ENCODE measurements at regions not wholly inside any gene's neighbourhood (a gene's known extent, or its start where the extent isn't known, plus 50 kb on each side); places are given as distances from the start of the nearest gene placed in this dataset.
"Not testable (repeated sequence)": the region's sequence is repeated elsewhere in the genome, so short reads cannot be mapped to it uniquely, and the experiment has no call there.

DNA sequence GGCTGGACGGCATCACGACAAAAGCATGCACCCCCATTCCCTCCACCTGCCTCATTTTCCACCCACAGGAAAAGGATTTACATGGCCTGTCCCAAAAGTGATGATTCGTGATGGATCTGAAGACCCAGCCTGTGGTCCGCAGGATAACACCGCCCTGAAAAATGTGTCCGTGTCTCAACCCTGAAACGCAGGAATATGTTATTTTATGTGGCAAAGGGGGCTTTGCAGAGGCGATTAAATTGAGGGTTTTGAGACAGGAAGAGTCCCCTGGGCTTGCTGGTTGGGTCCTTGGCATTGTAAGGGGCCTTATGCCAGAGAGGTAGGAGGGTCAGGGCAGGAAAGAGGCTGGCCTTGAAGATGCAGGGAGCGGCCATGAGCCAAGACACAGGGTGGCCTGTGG is 80.2 kb upstream of the PPP2R2D start:
- intact Hi-C loops (cut with DNase I) = loop anchor here in 1 of 10 donors (5.0 kb wide), 1 partner anchor 972 kb away; no protein-coding TSS in a partner anchor
- ATAC-seq = no peak
- no peak for DNase-seq

DNA sequence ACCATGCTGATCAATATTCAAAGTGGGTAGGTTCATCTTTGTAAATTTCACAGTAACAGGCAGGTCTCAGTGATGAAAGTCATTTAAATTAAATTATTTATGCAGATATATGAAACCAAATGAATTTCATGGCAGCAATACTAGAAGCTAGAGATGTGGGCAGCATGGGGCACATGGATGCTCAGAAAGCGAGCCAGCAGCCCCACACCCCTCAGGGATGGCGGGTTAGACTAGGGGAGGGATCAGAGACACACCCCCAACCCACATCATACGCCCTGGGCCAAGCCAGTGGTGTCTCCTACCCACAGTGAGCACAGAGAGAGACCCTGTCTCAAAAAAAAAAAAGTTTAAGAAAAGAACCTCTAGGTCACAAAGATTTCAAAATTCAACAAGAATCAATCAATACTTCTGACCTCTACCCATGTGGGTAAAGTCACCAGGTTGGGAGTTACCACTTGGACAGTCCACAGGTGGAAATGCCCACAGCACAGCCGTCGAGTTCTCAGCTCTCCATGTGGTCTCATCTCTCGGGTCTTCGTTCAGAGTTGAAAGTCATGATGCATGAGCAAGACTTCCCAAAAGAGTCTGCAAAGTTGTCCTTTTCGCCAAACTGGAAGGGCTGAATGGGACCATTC is 79.3 kb upstream of the PPP2R2D start:
- TF ChIP-seq, protein P1, sequence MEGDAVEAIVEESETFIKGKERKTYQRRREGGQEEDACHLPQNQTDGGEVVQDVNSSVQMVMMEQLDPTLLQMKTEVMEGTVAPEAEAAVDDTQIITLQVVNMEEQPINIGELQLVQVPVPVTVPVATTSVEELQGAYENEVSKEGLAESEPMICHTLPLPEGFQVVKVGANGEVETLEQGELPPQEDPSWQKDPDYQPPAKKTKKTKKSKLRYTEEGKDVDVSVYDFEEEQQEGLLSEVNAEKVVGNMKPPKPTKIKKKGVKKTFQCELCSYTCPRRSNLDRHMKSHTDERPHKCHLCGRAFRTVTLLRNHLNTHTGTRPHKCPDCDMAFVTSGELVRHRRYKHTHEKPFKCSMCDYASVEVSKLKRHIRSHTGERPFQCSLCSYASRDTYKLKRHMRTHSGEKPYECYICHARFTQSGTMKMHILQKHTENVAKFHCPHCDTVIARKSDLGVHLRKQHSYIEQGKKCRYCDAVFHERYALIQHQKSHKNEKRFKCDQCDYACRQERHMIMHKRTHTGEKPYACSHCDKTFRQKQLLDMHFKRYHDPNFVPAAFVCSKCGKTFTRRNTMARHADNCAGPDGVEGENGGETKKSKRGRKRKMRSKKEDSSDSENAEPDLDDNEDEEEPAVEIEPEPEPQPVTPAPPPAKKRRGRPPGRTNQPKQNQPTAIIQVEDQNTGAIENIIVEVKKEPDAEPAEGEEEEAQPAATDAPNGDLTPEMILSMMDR (IDR thresholded peaks at IDR 0.05) = no peak
- ATAC-seq (no peak), DNase-seq (no peak)
- no peak overlapping the region for H3K4me3 ChIP-seq
- WGBS, 2 donors = 83 to 88% methylated on average over 8 of the region's 8 CpGs
- no peak overlapping the region for H3K27ac ChIP-seq
- H3K36me3 ChIP-seq = no peaks in the 10 kb centered on the region
- H3K27me3 ChIP-seq = peaks cover 0 to 76% (median 42%) of the 10 kb centered on the region in 7 donors
- H3K4me1 ChIP-seq = no peaks in the 10 kb centered on the region
- intact Hi-C loops (cut with DNase I) = loop anchor here in 1 of 10 donors (5.0 kb wide), 1 partner anchor 971 kb away; no protein-coding TSS in a partner anchor
- H3K9me3 ChIP-seq = no peaks in the 10 kb centered on the region

More for the DNA sequence above, 80.2 kb upstream of the PPP2R2D start:
- no peak overlapping the region for H3K27ac ChIP-seq
- TF ChIP-seq, protein P1 (IDR thresholded peaks at IDR 0.05) = no peak
- H3K36me3 ChIP-seq = no peaks in the 10 kb centered on the region
- peaks cover 0 to 77% (median 48%) of the 10 kb centered on the region in 7 donors for H3K27me3 ChIP-seq
- WGBS, 2 donors = 84 to 85% methylated on average over 9 of the region's 9 CpGs
- H3K4me1 ChIP-seq = no peaks in the 10 kb centered on the region
- no peaks in the 10 kb centered on the region for H3K9me3 ChIP-seq
- H3K4me3 ChIP-seq = no peak overlapping the region

DNA sequence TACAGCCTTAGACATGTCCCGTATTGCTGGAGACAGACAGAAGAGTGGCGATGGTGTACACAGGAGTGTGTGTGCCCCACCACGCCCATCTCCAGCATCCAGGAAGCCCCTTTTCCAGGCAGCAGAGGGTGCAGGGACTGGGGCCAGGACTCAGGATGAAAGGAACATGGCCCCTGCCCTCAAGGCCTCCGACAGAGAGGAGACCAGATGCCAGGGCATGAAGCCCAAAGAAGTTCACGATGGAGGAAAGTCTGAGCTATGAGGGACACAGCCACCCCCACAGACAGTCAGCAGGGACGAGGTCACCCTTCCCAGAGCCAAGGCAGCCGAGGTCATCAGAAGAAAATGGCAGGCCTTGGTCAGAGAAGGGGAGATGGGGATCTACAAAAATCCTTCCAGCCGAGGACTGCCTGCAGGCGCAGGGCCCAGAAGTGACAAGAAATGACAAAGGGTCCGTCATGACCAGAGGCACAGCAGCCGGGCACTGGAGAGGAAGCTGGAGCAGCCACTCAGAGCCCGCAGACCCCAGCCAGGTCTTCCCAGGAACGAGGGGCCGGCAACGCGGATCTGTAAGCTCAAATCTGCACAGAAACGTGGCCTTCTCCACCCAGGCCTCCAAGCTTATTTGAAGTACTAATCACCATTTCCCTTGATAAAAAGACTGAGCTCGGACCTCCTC is 78.7 kb upstream of the PPP2R2D start:
- intact Hi-C loops (cut with DNase I) = loop anchor here in 1 of 10 donors (5.0 kb wide), 1 partner anchor 970 kb away; no protein-coding TSS in a partner anchor
- Histone ChIP-seq H3K4me1 (no peaks in the 10 kb centered on the region), H3K36me3 (no peaks in the 10 kb centered on the region), H3K27me3 (peaks cover 0 to 72% (median 35%) of the 10 kb centered on the region in 7 donors), H3K4me3 (no peak overlapping the region), H3K9me3 (peaks cover 0 to 1% (median 0%) of the 10 kb centered on the region in 11 donors), H3K27ac (no peak overlapping the region)
- DNase-seq (no peak), ATAC-seq (no peak)
- 75 to 77% methylated on average over 18 of the region's 18 CpGs for WGBS, 2 donors
- TF ChIP-seq, protein P1 (IDR thresholded peaks at IDR 0.05) = no peak

DNA sequence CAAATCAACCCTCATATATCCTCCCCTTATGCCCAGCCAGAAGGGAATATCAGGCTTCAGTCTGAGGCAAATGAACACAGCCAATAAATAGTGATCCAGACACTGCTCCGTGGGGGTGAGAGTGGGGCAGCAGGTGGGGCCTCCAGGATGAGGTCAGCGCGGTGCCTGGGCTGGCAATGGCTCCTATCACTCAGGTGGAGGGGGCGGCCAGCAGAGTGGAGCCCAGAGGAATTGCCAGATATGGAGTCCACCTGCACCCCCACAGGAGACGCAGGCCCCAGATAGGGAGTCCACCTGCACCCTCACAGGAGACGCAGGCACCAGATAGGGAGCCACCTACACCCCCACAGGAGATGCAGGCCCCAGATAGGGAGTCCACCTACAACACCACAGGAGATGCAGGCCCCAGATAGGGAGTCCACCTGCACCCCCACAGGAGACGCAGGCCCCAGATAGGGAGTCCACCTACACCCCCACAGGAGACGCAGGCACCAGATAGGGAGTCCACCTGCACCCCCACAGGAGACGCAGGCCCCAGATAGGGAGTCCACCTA is 78.0 kb upstream of the PPP2R2D start:
- Histone ChIP-seq H3K36me3 (no peaks in the 10 kb centered on the region), H3K9me3 (peaks cover 0 to 8% (median 0%) of the 10 kb centered on the region in 11 donors), H3K4me1 (no peaks in the 10 kb centered on the region), H3K27me3 (peaks cover 0 to 66% (median 31%) of the 10 kb centered on the region in 7 donors), H3K4me3 (no peak overlapping the region), H3K27ac (no peak overlapping the region)
- TF ChIP-seq, protein P1 (IDR thresholded peaks at IDR 0.05) = no peak
- ATAC-seq (no peak), DNase-seq (no peak)
- 71 to 81% methylated on average over 9 of the region's 9 CpGs for WGBS, 2 donors
- intact Hi-C loops (cut with DNase I) = loop anchor here in 1 of 10 donors (5.0 kb wide), 1 partner anchor 970 kb away; no protein-coding TSS in a partner anchor

DNA sequence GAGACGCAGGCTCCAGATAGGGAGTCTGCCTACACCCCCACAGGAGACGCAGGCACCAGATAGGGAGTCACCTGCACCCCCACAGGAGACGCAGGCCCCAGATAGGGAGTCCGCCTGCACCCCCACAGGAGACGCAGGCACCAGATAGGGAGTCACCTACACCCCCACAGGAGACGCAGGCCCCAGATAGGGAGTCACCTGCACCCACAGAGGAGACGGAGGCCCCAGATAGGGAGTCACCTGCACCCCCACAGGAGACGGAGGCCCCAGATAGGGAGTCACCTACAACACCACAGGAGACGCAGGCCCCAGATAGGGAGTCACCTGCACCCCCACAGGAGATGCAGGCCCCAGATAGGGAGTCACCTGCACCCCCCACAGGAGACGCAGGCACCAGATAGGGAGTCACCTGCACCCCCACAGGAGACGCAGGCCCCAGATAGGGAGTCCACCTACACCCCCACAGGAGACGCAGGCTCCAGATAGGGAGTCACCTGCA is 77.2 kb upstream of the PPP2R2D start:
- DNase-seq, H3K27ac ChIP-seq, H3K4me3 ChIP-seq, ATAC-seq, H3K36me3 ChIP-seq, H3K4me1 ChIP-seq: not testable (repeated sequence)
- Histone ChIP-seq H3K9me3 (peaks cover 0 to 14% (median 0%) of the 10 kb centered on the region in 11 donors), H3K27me3 (peaks cover 0 to 62% (median 23%) of the 10 kb centered on the region in 7 donors)
- 79 to 80% methylated on average over 10 to 11 of the region's 12 CpGs for WGBS, 2 donors
- intact Hi-C loops (cut with DNase I) = loop anchor here in 1 of 10 donors (5.0 kb wide), 1 partner anchor 969 kb away; no protein-coding TSS in a partner anchor

Measured in heart right ventricle (tissue), 16 donors.